ENCODE measurements at regions not wholly inside any gene's neighbourhood (a gene's known extent, or its start where the extent isn't known, plus 50 kb on each side); places are given as distances from the start of the nearest gene placed in this dataset.
"Not testable (repeated sequence)": the region's sequence is repeated elsewhere in the genome, so short reads cannot be mapped to it uniquely, and the experiment has no call there.

DNA sequence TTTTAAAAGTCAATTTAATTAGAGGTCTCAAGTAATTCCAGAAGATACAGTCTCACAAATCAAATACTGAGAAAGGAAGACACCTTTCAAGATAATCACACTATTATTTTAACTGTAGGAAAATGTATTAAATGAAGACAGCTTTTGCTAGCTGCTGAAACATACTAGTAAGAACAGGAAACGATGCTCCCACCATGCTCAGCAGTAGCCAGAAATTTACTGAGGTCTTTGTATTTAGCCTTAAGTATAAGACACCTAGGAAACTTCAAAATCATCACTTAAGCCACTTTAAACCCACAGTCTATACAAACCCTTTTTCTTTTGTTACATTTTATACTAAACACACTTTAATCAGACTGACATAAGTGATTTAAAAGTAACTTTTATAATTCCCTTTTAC, 72.7 kb upstream of the NPIPB12 start:
- H2AFZ ChIP-seq (ENCODE audit: low read length); CTCF ChIA-PET (ENCODE audit: unreplicated experiment); H3K4me3 ChIP-seq (ENCODE audit: low read depth, low read length, poor library complexity, severe bottlenecking); BruUV-seq (replicated peaks); intact Hi-C loops (cut with micrococcal nuclease; ENCODE audit: unreplicated experiment); H3K27ac ChIP-seq (ENCODE audit: low read depth, low read length, poor library complexity, severe bottlenecking); H4K20me1 ChIP-seq (ENCODE audit: insufficient read depth, low read length); H3K9me3 ChIP-seq (ENCODE audit: low read length); DNase-seq (ENCODE audit: low spot score); H3K4me2 ChIP-seq (ENCODE audit: low read length); POLR2A ChIA-PET; H3K9me2 ChIP-seq (ENCODE audit: insufficient read depth, low read length): not testable (repeated sequence)
- peaks cover 32% of the 10 kb centered on the region for H3K36me3 ChIP-seq (ENCODE audit: insufficient read depth, low read length)
- H3K4me1 ChIP-seq (ENCODE audit: insufficient read depth, low read length, poor library complexity, severe bottlenecking), result peaks cover 20% of the 10 kb centered on the region
- peaks cover 84% of the 10 kb centered on the region for H3K79me2 ChIP-seq (ENCODE audit: insufficient read depth, low read depth, low read length)

DNA sequence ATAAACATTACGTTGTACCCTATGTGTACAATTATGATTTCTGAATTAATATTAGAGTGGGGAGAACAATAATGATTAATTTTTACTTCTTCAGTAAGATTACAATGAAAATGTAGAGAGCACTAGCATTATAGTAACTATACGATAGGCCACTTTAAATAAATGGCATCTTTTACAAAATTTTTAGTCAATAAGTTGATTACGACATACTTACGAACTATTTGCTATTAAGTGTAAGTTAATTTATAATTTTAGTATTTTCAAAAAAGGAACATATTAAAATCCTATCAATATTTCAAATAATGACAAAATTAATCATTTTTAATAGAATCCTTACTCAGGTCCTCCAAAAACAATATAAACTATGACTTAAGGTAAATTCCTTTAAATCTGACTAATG, 75.6 kb upstream of the NPIPB12 start:
- Histone ChIP-seq H3K79me2 (ENCODE audit: insufficient read depth, low read depth, low read length) (peaks cover 92% of the 10 kb centered on the region), H3K36me3 (ENCODE audit: insufficient read depth, low read length) (peaks cover 19% of the 10 kb centered on the region; the same call in 1 of the 2 replicates), H3K4me1 (ENCODE audit: insufficient read depth, low read length, poor library complexity, severe bottlenecking) (peaks cover 46% of the 10 kb centered on the region)
- H2AFZ ChIP-seq (ENCODE audit: low read length); H3K9me2 ChIP-seq (ENCODE audit: insufficient read depth, low read length); DNase-seq (ENCODE audit: low spot score); intact Hi-C loops (cut with micrococcal nuclease; ENCODE audit: unreplicated experiment); H3K27ac ChIP-seq (ENCODE audit: low read depth, low read length, poor library complexity, severe bottlenecking); H4K20me1 ChIP-seq (ENCODE audit: insufficient read depth, low read length); H3K4me3 ChIP-seq (ENCODE audit: low read depth, low read length, poor library complexity, severe bottlenecking); CTCF ChIA-PET (ENCODE audit: unreplicated experiment); H3K9me3 ChIP-seq (ENCODE audit: low read length); BruUV-seq (replicated peaks); H3K4me2 ChIP-seq (ENCODE audit: low read length); POLR2A ChIA-PET: not testable (repeated sequence)

DNA sequence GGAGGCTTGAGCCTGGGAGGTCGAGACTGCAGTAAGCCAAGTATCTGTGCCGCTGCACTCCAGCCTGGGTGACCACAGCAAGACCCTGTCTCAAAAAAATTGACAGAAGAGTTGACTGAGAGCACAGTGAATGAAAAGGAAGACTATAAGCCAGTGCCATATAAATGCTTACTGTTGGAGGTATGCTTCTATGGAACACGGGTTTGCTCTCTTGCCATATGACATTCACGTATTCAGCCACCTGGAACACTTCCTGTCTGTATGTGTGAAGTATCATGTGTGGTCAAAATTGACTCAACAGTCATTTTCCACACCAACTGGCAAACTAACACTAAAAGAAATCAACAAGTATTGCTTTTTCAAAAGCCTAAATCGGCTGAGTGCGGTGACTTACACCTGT, 71.1 kb upstream of the SPN start:
- Histone ChIP-seq H3K79me2 (ENCODE audit: insufficient read depth, low read depth, low read length) (peaks cover 77% of the 10 kb centered on the region), H3K4me1 (ENCODE audit: insufficient read depth, low read length, poor library complexity, severe bottlenecking) (peaks cover 37% of the 10 kb centered on the region), H3K36me3 (ENCODE audit: insufficient read depth, low read length) (peaks cover 18% of the 10 kb centered on the region), H3K4me2 (ENCODE audit: low read length) (peak overlapping the region; percentile 81), H3K27ac (ENCODE audit: low read depth, low read length, poor library complexity, severe bottlenecking) (peak overlapping the region; percentile 85), H3K4me3 (ENCODE audit: low read depth, low read length, poor library complexity, severe bottlenecking) (peak overlapping the region; percentile 63)
- DNase-seq (ENCODE audit: low spot score); H4K20me1 ChIP-seq (ENCODE audit: insufficient read depth, low read length); BruUV-seq (replicated peaks); H3K9me3 ChIP-seq (ENCODE audit: low read length); POLR2A ChIA-PET; CTCF ChIA-PET (ENCODE audit: unreplicated experiment); H2AFZ ChIP-seq (ENCODE audit: low read length); intact Hi-C loops (cut with micrococcal nuclease; ENCODE audit: unreplicated experiment); H3K9me2 ChIP-seq (ENCODE audit: insufficient read depth, low read length): not testable (repeated sequence)

DNA sequence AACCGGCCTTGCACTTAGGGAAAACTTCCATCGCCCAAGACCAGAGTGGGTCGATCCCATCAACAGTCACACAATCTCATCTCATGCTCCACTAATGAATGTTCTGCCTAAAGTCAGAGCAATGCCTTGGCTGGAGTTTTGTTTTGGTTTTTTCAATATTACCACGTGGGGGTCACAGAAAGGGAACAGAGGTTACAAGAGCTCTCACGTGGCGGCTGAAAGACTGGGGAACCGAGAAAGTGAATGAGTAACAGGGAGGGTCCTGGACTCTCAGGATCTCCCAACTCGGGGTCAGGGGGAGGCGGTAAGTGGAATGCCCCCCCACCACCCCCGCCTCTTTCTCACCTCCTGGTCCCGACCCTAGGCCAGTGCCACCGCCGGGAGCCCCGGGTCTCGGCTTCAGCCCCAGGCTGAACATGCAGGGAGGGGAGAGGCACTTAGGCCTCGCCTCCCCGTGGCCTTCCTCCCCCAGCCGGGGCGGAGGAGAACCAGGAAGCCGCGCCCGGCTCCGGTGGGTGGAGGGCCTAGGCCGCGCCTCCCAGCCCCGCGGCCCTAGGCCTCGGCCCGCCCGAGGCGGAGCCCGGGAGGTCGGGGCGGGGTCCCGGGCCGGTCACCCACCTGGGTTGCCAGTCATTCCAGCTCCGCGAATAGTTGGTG, 68.7 kb upstream of the SPN start:
- H3K36me3 ChIP-seq (ENCODE audit: insufficient read depth, low read length); H3K9me2 ChIP-seq (ENCODE audit: insufficient read depth, low read length); H2AFZ ChIP-seq (ENCODE audit: low read length); H3K9me3 ChIP-seq (ENCODE audit: low read length); BruUV-seq (replicated peaks); H4K20me1 ChIP-seq (ENCODE audit: insufficient read depth, low read length); CTCF ChIA-PET (ENCODE audit: unreplicated experiment); POLR2A ChIA-PET; intact Hi-C loops (cut with micrococcal nuclease; ENCODE audit: unreplicated experiment): not testable (repeated sequence)
- Histone ChIP-seq H3K4me1 (ENCODE audit: insufficient read depth, low read length, poor library complexity, severe bottlenecking) (peaks cover 42% of the 10 kb centered on the region), H3K27ac (ENCODE audit: low read depth, low read length, poor library complexity, severe bottlenecking) (peak overlapping the region; percentile 65), H3K4me2 (ENCODE audit: low read length) (peak overlapping the region; percentile 79), H3K79me2 (ENCODE audit: insufficient read depth, low read depth, low read length) (peaks cover 73% of the 10 kb centered on the region), H3K4me3 (ENCODE audit: low read depth, low read length, poor library complexity, severe bottlenecking) (peak overlapping the region; percentile 70)
- peak; percentile 65 for DNase-seq (ENCODE audit: low spot score)

DNA sequence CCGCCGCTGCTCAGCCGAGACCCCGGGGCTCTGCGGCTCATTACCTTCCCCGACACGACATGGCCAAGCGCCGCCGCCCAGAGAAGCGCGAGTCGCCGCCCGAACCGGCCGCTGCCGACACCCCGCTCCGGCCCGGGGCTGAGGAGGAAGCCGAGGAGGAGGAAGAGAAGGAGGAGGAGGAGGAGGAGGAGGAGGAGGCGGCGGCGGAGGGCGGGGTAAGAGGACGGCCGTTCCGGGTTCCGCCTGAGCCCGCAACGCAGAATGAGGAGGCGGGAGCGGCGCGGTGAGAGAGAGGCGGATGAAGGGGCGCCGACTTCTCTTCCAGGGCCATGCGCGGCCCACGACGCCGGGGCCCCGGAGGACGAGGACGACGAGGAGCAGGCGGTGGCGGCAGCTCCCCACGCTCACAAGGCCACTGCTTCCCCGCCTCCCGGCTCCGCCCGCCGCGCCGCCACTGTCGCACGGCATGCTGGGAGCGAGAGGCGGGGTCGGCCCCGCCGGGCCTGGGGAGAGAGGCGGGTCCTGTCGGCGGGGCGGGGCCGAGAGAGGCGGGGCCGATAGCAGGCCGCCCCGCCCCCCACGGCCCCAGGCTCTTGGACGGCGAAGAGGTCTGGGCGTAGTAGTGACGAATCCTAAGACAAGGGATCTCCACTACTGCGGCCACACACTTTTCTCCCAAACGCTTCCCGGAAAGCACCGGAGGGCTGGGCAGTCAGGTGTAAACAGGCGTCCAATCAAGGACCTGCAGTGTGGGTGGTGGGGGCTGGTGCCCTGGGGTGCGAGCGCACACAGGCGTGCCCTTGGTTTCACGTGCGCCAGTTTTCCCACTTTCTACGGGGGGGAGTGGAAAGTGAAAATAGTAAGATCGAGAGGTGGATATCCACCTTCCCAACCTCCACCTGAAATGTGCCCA, 67.9 kb upstream of the SPN start:
- H3K36me3 ChIP-seq (ENCODE audit: insufficient read depth, low read length); H4K20me1 ChIP-seq (ENCODE audit: insufficient read depth, low read length); BruUV-seq (replicated peaks); H3K9me2 ChIP-seq (ENCODE audit: insufficient read depth, low read length); POLR2A ChIA-PET; CTCF ChIA-PET (ENCODE audit: unreplicated experiment); H3K9me3 ChIP-seq (ENCODE audit: low read length); intact Hi-C loops (cut with micrococcal nuclease; ENCODE audit: unreplicated experiment); H2AFZ ChIP-seq (ENCODE audit: low read length): not testable (repeated sequence)
- H3K4me2 ChIP-seq (ENCODE audit: low read length), result peak overlapping the region; percentile 79
- H3K79me2 ChIP-seq (ENCODE audit: insufficient read depth, low read depth, low read length), result peaks cover 72% of the 10 kb centered on the region
- peak overlapping the region; percentile 70 for H3K4me3 ChIP-seq (ENCODE audit: low read depth, low read length, poor library complexity, severe bottlenecking)
- H3K4me1 ChIP-seq (ENCODE audit: insufficient read depth, low read length, poor library complexity, severe bottlenecking), result peaks cover 39% of the 10 kb centered on the region
- H3K27ac ChIP-seq (ENCODE audit: low read depth, low read length, poor library complexity, severe bottlenecking), result peak overlapping the region; percentile 65
- DNase-seq (ENCODE audit: low spot score), result peak; percentile 85

DNA sequence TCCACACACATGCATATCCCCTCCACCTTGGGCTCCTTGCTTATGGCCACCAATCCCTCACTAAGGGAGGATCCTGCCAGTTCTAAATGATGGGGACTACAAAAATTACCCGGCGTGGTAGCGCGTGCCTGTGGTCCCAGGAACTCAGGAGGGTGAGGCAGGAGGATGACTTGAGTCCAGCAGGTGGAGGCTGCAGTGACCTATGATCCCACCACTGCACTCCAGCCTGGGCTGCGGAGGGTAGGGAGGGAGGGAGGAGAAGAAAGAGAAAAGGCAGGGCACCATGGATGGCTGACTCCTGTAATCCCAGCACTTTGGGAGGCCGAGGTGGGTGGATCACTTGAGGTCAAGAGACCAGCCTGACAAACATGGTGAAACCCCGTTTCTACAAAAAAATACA, 66.0 kb upstream of the SPN start:
- H2AFZ ChIP-seq (ENCODE audit: low read length); H3K9me3 ChIP-seq (ENCODE audit: low read length); H4K20me1 ChIP-seq (ENCODE audit: insufficient read depth, low read length); H3K4me3 ChIP-seq (ENCODE audit: low read depth, low read length, poor library complexity, severe bottlenecking); DNase-seq (ENCODE audit: low spot score); intact Hi-C loops (cut with micrococcal nuclease; ENCODE audit: unreplicated experiment); POLR2A ChIA-PET; H3K9me2 ChIP-seq (ENCODE audit: insufficient read depth, low read length); H3K36me3 ChIP-seq (ENCODE audit: insufficient read depth, low read length); H3K27ac ChIP-seq (ENCODE audit: low read depth, low read length, poor library complexity, severe bottlenecking); CTCF ChIA-PET (ENCODE audit: unreplicated experiment); BruUV-seq (replicated peaks): not testable (repeated sequence)
- Histone ChIP-seq H3K4me2 (ENCODE audit: low read length) (0 out of 2 replicates have a peak overlapping the region, but pooled peaks have one; percentile 29), H3K4me1 (ENCODE audit: insufficient read depth, low read length, poor library complexity, severe bottlenecking) (peaks cover 40% of the 10 kb centered on the region), H3K79me2 (ENCODE audit: insufficient read depth, low read depth, low read length) (peaks cover 68% of the 10 kb centered on the region)

Measured in OCI-LY7 (cell line).